OCI-LY7 (cell line): ENCODE measurements at regions not wholly inside any gene's neighbourhood (a gene's known extent, or its start where the extent isn't known, plus 50 kb on each side); places are given as distances from the start of the nearest gene placed in this dataset.

ENCODE experiments used
- BruUV-seq: library from RNA; stranded (reverse); fragments of 400-500 nt; replicated peaks from 2 replicates; lab custom pipeline; 2021; lab: Mats Ljungman, UMichigan
- CTCF ChIA-PET: fragments of 300-600 bp; sonication (Branson Sonifier 250); formaldehyde crosslinking; loops from one replicate; lab custom pipeline; 2022; ENCODE audit warnings: antibody characterized with exemption; ENCODE audit not compliant: unreplicated experiment; lab: Charles Lee
- POLR2A ChIA-PET: fragments of 300-600 bp; sonication (Branson Sonifier 250); formaldehyde crosslinking; loops from one replicate; lab custom pipeline; 2022; ENCODE audit warnings: antibody characterized with exemption; lab: Charles Lee
- DNase-seq: peaks from one replicate; pipeline ENCODE4 v3.0.0-alpha.2; 2015; ENCODE audit warnings: low spot score
- H2AFZ ChIP-seq: fragments of 200-600 bp; sonication (generic), shearing (Covaris generic); 2 replicates; pipeline ENCODE4 v1.6.1; 2014; ENCODE audit warnings: mild to moderate bottlenecking, antibody characterized with exemption, low read length, moderate library complexity
- H3K27ac ChIP-seq: fragments of 200-600 bp; sonication (generic); 2 replicates; pipeline ENCODE4 v1.5.1; 2014; ENCODE audit warnings: mixed run types, low read depth, mild to moderate bottlenecking, moderate library complexity, low read length, inconsistent platforms; ENCODE audit not compliant: poor library complexity, severe bottlenecking
- H3K36me3 ChIP-seq: fragments of 200-600 bp; sonication (generic); 2 replicates; pipeline ENCODE4 v1.6.1; 2014; ENCODE audit warnings: mild to moderate bottlenecking, antibody characterized with exemption, low read length, moderate library complexity, mixed read lengths; ENCODE audit not compliant: insufficient read depth
- H3K4me1 ChIP-seq: fragments of 200-600 bp; sonication (generic); 2 replicates; pipeline ENCODE4 v1.5.1; 2014; ENCODE audit warnings: mild to moderate bottlenecking, low read length; ENCODE audit not compliant: insufficient read depth, poor library complexity, severe bottlenecking
- H3K4me2 ChIP-seq: fragments of 200-600 bp; sonication (generic); 2 replicates; pipeline ENCODE4 v1.6.1; 2014; ENCODE audit warnings: mild to moderate bottlenecking, low read length
- H3K4me3 ChIP-seq: fragments of 200-600 bp; sonication (generic); 2 replicates; pipeline ENCODE4 v1.5.1; 2014; ENCODE audit warnings: mild to moderate bottlenecking, low read depth, low read length; ENCODE audit not compliant: poor library complexity, severe bottlenecking
- H3K79me2 ChIP-seq: fragments of 200-600 bp; sonication (generic); 2 replicates; pipeline ENCODE4 v1.6.1; 2016; ENCODE audit warnings: low read depth, mild to moderate bottlenecking, low read length, moderate library complexity, mixed read lengths; ENCODE audit not compliant: insufficient read depth
- H3K9me2 ChIP-seq: fragments of 200-600 bp; sonication (generic); 2 replicates; pipeline ENCODE4 v1.6.1; 2016; ENCODE audit warnings: mild to moderate bottlenecking, low read length, mixed read lengths; ENCODE audit not compliant: insufficient read depth
- H3K9me3 ChIP-seq: fragments of 200-600 bp; sonication (generic); 2 replicates; pipeline ENCODE4 v1.6.1; 2014; ENCODE audit warnings: mild to moderate bottlenecking, mixed run types, low read length, mixed read lengths
- H4K20me1 ChIP-seq: fragments of 200-600 bp; sonication (generic); 2 replicates; pipeline ENCODE4 v1.6.1; 2014; ENCODE audit warnings: mild to moderate bottlenecking, antibody characterized with exemption, low read length, moderate library complexity, mixed read lengths; ENCODE audit not compliant: insufficient read depth
- CTCF ChIP-seq: fragments of 200-600 bp; sonication (generic); conservative IDR thresholded peaks from 2 replicates; pipeline ENCODE4 v1.5.1; 2014; ENCODE audit warnings: mild to moderate bottlenecking, antibody characterized with exemption, low read length, moderate library complexity, mixed read lengths
- EZH2phosphoT487 ChIP-seq: fragments of 200-600 bp; sonication (generic); IDR thresholded peaks from 2 replicates; pipeline ENCODE4 v1.6.1; 2018; ENCODE audit warnings: low read depth, borderline replicate concordance, mild to moderate bottlenecking, mixed run types, antibody characterized with exemption, low read length, moderate library complexity, mixed read lengths
- intact Hi-C: fragments of 100-400 bp; cut with micrococcal nuclease; formaldehyde crosslinking; loops from one replicate; pipeline ENCODE4 v1.10.0; 2022; ENCODE audit not compliant: unreplicated experiment

GRCh38 chr4:116906758-116907157 is 178.6 kb downstream of the TRAM1L1 start:
- H3K27ac ChIP-seq = no peak overlapping the region
- H4K20me1 ChIP-seq = no peaks in the 10 kb centered on the region
- no peaks in the 10 kb centered on the region for H3K9me3 ChIP-seq
- no peak for DNase-seq
- no peaks in the 10 kb centered on the region for H3K4me1 ChIP-seq
- no peak overlapping the region for H3K4me3 ChIP-seq
- no peaks in the 10 kb centered on the region for H3K79me2 ChIP-seq
- TF ChIP-seq EZH2phosphoT487 (no peak), CTCF (no peak)
- H3K4me2 ChIP-seq = no peak overlapping the region
- ChIA-PET POLR2A (no interaction called here), CTCF (interaction anchor here (0.6 kb wide), 1 partner anchor 570 kb away, joined by 3 read pairs; no protein-coding TSS in a partner anchor)
- no TSS peak for BruUV-seq
- intact Hi-C loops = no loop called here
- no peaks in the 10 kb centered on the region for H3K36me3 ChIP-seq
- H2AFZ ChIP-seq = no peak overlapping the region
- H3K9me2 ChIP-seq = no peaks in the 10 kb centered on the region

- Histone ChIP-seq H3K4me1 (no peaks in the 10 kb centered on the region), H2AFZ (no peak overlapping the region), H3K27ac (no peak overlapping the region), H3K4me3 (no peak overlapping the region), H3K36me3 (no peaks in the 10 kb centered on the region), H3K4me2 (no peak overlapping the region), H3K9me3 (no peaks in the 10 kb centered on the region), H4K20me1 (no peaks in the 10 kb centered on the region), H3K79me2 (no peaks in the 10 kb centered on the region), H3K9me2 (peaks cover 3% of the 10 kb centered on the region; the same call in 1 of the 2 replicates)
- POLR2A ChIA-PET = no interaction called here
- no TSS peak for BruUV-seq
- CTCF ChIA-PET = no interaction called here
- TF ChIP-seq EZH2phosphoT487 (no peak), CTCF (no peak)
- intact Hi-C loops = no loop called here
- no peak for DNase-seq
These were observed 185.8 kb downstream of the TRAM1L1 start for GRCh38 chr4:116899561-116899960.

- H3K27ac ChIP-seq = no peak overlapping the region
- no TSS peak for BruUV-seq
- H4K20me1 ChIP-seq = no peaks in the 10 kb centered on the region
- H3K9me3 ChIP-seq = no peaks in the 10 kb centered on the region
- intact Hi-C loops = no loop called here
- no peak for DNase-seq
- H3K4me3 ChIP-seq = no peak overlapping the region
- H3K4me2 ChIP-seq = no peak overlapping the region
- CTCF ChIA-PET = no interaction called here
- H3K36me3 ChIP-seq = no peaks in the 10 kb centered on the region
- no peaks in the 10 kb centered on the region for H3K4me1 ChIP-seq
- TF ChIP-seq EZH2phosphoT487 (no peak), CTCF (no peak)
- no peaks in the 10 kb centered on the region for H3K9me2 ChIP-seq
- no peak overlapping the region for H2AFZ ChIP-seq
- H3K79me2 ChIP-seq = no peaks in the 10 kb centered on the region
- POLR2A ChIA-PET = no interaction called here
These were observed 199.8 kb downstream of the TRAM1L1 start for GRCh38 chr4:116885579-116885978.
